Tibial nerve (tissue), 4 donors: ENCODE measurements at regions not wholly inside any gene's neighbourhood (a gene's known extent, or its start where the extent isn't known, plus 50 kb on each side); places are given as distances from the start of the nearest gene placed in this dataset.

Experiments
- EP300 ChIP-seq, 2 donors: sonication (generic); formaldehyde crosslinking; IDR thresholded peaks; one replicate each; pipeline ENCODE4 v1.6.1; 2017; ENCODE audit warnings: antibody characterized with exemption in 2 of 2, mild to moderate bottlenecking in 1 of 2
- POLR2A ChIP-seq, 2 donors: fragments of 450-650 bp; IDR thresholded peaks; one replicate each; pipeline ENCODE4 v1.6.1; 2017; ENCODE audit warnings: antibody characterized with exemption in 2 of 2, mild to moderate bottlenecking in 2 of 2, moderate library complexity in 2 of 2
- TF ChIP-seq, protein P1 (sequence below), 5 experiments: fragments of 200-600 bp in 3 of 5; fragments of 450-650 bp in 2 of 5; sonication (generic) in 3 of 5; IDR thresholded peaks; one replicate each; pipeline ENCODE4 v1.5.1; 2016 to 2019; ENCODE audit warnings: antibody characterized with exemption in 5 of 5, mild to moderate bottlenecking in 3 of 5, moderate library complexity in 2 of 5

DNA sequence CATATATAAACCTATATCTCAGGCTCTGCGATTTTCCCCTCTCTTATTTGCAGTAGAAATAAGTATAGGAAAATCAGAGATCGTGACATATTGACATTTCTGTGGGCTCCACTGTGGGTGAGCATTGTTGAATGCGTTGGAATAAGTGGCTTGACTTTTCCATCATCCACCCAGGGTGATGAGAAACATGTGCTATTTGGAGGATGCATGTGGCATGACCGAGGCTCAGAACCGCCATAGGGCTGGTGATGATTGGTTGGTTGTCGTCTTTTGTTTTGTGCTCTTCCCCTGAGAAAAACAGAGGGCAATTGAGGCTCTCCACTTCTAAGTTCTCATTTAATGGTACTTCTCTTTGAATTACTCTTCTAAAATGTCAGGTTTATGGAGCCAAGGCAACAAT lies 140.1 kb downstream of the MXRA5 start:
- TF ChIP-seq, protein P1, sequence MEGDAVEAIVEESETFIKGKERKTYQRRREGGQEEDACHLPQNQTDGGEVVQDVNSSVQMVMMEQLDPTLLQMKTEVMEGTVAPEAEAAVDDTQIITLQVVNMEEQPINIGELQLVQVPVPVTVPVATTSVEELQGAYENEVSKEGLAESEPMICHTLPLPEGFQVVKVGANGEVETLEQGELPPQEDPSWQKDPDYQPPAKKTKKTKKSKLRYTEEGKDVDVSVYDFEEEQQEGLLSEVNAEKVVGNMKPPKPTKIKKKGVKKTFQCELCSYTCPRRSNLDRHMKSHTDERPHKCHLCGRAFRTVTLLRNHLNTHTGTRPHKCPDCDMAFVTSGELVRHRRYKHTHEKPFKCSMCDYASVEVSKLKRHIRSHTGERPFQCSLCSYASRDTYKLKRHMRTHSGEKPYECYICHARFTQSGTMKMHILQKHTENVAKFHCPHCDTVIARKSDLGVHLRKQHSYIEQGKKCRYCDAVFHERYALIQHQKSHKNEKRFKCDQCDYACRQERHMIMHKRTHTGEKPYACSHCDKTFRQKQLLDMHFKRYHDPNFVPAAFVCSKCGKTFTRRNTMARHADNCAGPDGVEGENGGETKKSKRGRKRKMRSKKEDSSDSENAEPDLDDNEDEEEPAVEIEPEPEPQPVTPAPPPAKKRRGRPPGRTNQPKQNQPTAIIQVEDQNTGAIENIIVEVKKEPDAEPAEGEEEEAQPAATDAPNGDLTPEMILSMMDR (IDR thresholded peaks at IDR 0.05), result no peak
- TF ChIP-seq POLR2A (IDR thresholded peaks at IDR 0.05) (no peak), EP300 (IDR thresholded peaks at IDR 0.05) (no peak)
